IPS-11a (cell line): ENCODE measurements at regions not wholly inside any gene's neighbourhood (a gene's known extent, or its start where the extent isn't known, plus 50 kb on each side); places are given as distances from the start of the nearest gene placed in this dataset.

Source experiments
- H3K4me3 ChIP-seq: one replicate; pipeline ENCODE4 v1.5.1; 2013; ENCODE audit warnings: low read depth, low read length, control low read depth

GRCh38 chr10:28922127-28922526 lies 244.8 kb downstream of the BAMBI start:
- no peak overlapping the region for H3K4me3 ChIP-seq

GRCh38 chr10:28922861-28923260 lies 245.5 kb downstream of the BAMBI start:
- H3K4me3 ChIP-seq, result no peak overlapping the region

GRCh38 chr10:28924717-28925116 lies 247.4 kb downstream of the BAMBI start:
- no peak overlapping the region for H3K4me3 ChIP-seq

- no peak overlapping the region for H3K4me3 ChIP-seq
These were observed 247.9 kb downstream of the BAMBI start for GRCh38 chr10:28925121-28925663.

GRCh38 chr10:28926932-28927331 lies 249.6 kb downstream of the BAMBI start:
- H3K4me3 ChIP-seq, result no peak overlapping the region

GRCh38 chr10:28928484-28928883 lies 251.2 kb downstream of the BAMBI start:
- H3K4me3 ChIP-seq, result no peak overlapping the region

- H3K4me3 ChIP-seq, result no peak overlapping the region
These were observed 252.6 kb downstream of the BAMBI start for GRCh38 chr10:28929942-28930341.

- H3K4me3 ChIP-seq, result no peak overlapping the region
These were observed 253.5 kb downstream of the BAMBI start for GRCh38 chr10:28930514-28931495.

- H3K4me3 ChIP-seq, result no peak overlapping the region
These were observed 257.7 kb downstream of the BAMBI start for GRCh38 chr10:28935061-28935460.

GRCh38 chr10:28937959-28938358 lies 260.6 kb downstream of the BAMBI start:
- H3K4me3 ChIP-seq, result no peak overlapping the region

GRCh38 chr10:28938745-28939144 lies 261.4 kb downstream of the BAMBI start:
- no peak overlapping the region for H3K4me3 ChIP-seq

- peak overlapping the region; percentile 18 for H3K4me3 ChIP-seq
These were observed 262.2 kb downstream of the BAMBI start for GRCh38 chr10:28939281-28940157.

- no peak overlapping the region for H3K4me3 ChIP-seq
These were observed 263.0 kb downstream of the BAMBI start for GRCh38 chr10:28940158-28940888.

- no peak overlapping the region for H3K4me3 ChIP-seq
These were observed 264.7 kb downstream of the BAMBI start for GRCh38 chr10:28942012-28942411.

- H3K4me3 ChIP-seq, result no peak overlapping the region
These were observed 268.6 kb downstream of the BAMBI start for GRCh38 chr10:28945959-28946358.

GRCh38 chr10:28946479-28946878 lies 269.2 kb downstream of the BAMBI start:
- no peak overlapping the region for H3K4me3 ChIP-seq

GRCh38 chr10:28947171-28947570 lies 269.9 kb downstream of the BAMBI start:
- no peak overlapping the region for H3K4me3 ChIP-seq

GRCh38 chr10:28948046-28948445 lies 270.7 kb downstream of the BAMBI start:
- no peak overlapping the region for H3K4me3 ChIP-seq

- no peak overlapping the region for H3K4me3 ChIP-seq
These were observed 272.0 kb downstream of the BAMBI start for GRCh38 chr10:28949005-28950004.
